ENCODE measurements at regions not wholly inside any gene's neighbourhood (a gene's known extent, or its start where the extent isn't known, plus 50 kb on each side); places are given as distances from the start of the nearest gene placed in this dataset.
"Not testable (repeated sequence)": the region's sequence is repeated elsewhere in the genome, so short reads cannot be mapped to it uniquely, and the experiment has no call there.

DNA sequence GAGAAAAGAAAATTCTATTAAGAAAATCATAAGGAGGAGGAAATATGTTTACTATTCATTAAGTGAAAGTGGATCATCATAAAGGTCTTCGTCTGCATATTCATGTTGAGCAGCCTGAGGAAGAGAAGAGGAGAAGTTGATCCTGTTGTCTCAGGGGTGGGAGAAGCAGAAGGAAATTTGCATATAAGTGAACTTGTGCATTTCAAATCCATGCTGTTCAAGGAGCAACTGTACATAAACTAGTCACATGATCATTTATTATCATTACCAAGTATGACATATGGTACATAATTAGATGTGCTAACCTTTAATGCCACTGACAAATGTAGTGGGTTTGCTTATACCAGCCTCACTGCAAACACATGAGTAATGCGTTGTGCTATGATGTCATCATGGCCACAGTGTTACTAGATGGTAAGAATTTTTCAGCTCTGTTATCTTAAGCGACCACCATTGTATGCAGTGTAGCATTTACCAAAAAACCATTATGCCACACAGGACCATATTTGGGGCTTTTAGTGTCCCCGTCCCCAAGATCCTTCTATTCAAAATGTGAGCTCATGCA is 976.9 kb downstream of the TUBA3C start:
- TF ChIP-seq, protein P1, sequence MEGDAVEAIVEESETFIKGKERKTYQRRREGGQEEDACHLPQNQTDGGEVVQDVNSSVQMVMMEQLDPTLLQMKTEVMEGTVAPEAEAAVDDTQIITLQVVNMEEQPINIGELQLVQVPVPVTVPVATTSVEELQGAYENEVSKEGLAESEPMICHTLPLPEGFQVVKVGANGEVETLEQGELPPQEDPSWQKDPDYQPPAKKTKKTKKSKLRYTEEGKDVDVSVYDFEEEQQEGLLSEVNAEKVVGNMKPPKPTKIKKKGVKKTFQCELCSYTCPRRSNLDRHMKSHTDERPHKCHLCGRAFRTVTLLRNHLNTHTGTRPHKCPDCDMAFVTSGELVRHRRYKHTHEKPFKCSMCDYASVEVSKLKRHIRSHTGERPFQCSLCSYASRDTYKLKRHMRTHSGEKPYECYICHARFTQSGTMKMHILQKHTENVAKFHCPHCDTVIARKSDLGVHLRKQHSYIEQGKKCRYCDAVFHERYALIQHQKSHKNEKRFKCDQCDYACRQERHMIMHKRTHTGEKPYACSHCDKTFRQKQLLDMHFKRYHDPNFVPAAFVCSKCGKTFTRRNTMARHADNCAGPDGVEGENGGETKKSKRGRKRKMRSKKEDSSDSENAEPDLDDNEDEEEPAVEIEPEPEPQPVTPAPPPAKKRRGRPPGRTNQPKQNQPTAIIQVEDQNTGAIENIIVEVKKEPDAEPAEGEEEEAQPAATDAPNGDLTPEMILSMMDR (conservative IDR thresholded peaks at IDR 0.05; ENCODE audit: low read depth in 2 of 2), result not testable (repeated sequence)
- TF ChIP-seq ZNF114 (CRISPR knock-in tag; IDR thresholded peaks at IDR 0.05); EZH2 (IDR thresholded peaks at IDR 0.05; ENCODE audit: low read depth, unreplicated experiment); EZH2phosphoT487 (IDR thresholded peaks at IDR 0.05; ENCODE audit: unreplicated experiment); CREB1 (CRISPR knock-in tag; IDR thresholded peaks at IDR 0.05; ENCODE audit: low read depth); POLR2AphosphoS5 (IDR thresholded peaks at IDR 0.05; ENCODE audit: low read depth); JUNB (IDR thresholded peaks at IDR 0.05; ENCODE audit: unreplicated experiment); STAT1 (IDR thresholded peaks at IDR 0.05; ENCODE audit: unreplicated experiment); NANOG (IDR thresholded peaks at IDR 0.05; ENCODE audit: borderline replicate concordance); ZNF331 (CRISPR knock-in tag; IDR thresholded peaks at IDR 0.05; ENCODE audit: low read depth): not testable (repeated sequence)
- TF ChIP-seq, protein P2, sequence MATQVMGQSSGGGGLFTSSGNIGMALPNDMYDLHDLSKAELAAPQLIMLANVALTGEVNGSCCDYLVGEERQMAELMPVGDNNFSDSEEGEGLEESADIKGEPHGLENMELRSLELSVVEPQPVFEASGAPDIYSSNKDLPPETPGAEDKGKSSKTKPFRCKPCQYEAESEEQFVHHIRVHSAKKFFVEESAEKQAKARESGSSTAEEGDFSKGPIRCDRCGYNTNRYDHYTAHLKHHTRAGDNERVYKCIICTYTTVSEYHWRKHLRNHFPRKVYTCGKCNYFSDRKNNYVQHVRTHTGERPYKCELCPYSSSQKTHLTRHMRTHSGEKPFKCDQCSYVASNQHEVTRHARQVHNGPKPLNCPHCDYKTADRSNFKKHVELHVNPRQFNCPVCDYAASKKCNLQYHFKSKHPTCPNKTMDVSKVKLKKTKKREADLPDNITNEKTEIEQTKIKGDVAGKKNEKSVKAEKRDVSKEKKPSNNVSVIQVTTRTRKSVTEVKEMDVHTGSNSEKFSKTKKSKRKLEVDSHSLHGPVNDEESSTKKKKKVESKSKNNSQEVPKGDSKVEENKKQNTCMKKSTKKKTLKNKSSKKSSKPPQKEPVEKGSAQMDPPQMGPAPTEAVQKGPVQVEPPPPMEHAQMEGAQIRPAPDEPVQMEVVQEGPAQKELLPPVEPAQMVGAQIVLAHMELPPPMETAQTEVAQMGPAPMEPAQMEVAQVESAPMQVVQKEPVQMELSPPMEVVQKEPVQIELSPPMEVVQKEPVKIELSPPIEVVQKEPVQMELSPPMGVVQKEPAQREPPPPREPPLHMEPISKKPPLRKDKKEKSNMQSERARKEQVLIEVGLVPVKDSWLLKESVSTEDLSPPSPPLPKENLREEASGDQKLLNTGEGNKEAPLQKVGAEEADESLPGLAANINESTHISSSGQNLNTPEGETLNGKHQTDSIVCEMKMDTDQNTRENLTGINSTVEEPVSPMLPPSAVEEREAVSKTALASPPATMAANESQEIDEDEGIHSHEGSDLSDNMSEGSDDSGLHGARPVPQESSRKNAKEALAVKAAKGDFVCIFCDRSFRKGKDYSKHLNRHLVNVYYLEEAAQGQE (IDR thresholded peaks at IDR 0.05; ENCODE audit: unreplicated experiment), result not testable (repeated sequence)
- TF ChIP-seq, protein P3, sequence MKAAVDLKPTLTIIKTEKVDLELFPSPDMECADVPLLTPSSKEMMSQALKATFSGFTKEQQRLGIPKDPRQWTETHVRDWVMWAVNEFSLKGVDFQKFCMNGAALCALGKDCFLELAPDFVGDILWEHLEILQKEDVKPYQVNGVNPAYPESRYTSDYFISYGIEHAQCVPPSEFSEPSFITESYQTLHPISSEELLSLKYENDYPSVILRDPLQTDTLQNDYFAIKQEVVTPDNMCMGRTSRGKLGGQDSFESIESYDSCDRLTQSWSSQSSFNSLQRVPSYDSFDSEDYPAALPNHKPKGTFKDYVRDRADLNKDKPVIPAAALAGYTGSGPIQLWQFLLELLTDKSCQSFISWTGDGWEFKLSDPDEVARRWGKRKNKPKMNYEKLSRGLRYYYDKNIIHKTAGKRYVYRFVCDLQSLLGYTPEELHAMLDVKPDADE (IDR thresholded peaks at IDR 0.05), result not testable (repeated sequence)
- TF ChIP-seq, protein P4, sequence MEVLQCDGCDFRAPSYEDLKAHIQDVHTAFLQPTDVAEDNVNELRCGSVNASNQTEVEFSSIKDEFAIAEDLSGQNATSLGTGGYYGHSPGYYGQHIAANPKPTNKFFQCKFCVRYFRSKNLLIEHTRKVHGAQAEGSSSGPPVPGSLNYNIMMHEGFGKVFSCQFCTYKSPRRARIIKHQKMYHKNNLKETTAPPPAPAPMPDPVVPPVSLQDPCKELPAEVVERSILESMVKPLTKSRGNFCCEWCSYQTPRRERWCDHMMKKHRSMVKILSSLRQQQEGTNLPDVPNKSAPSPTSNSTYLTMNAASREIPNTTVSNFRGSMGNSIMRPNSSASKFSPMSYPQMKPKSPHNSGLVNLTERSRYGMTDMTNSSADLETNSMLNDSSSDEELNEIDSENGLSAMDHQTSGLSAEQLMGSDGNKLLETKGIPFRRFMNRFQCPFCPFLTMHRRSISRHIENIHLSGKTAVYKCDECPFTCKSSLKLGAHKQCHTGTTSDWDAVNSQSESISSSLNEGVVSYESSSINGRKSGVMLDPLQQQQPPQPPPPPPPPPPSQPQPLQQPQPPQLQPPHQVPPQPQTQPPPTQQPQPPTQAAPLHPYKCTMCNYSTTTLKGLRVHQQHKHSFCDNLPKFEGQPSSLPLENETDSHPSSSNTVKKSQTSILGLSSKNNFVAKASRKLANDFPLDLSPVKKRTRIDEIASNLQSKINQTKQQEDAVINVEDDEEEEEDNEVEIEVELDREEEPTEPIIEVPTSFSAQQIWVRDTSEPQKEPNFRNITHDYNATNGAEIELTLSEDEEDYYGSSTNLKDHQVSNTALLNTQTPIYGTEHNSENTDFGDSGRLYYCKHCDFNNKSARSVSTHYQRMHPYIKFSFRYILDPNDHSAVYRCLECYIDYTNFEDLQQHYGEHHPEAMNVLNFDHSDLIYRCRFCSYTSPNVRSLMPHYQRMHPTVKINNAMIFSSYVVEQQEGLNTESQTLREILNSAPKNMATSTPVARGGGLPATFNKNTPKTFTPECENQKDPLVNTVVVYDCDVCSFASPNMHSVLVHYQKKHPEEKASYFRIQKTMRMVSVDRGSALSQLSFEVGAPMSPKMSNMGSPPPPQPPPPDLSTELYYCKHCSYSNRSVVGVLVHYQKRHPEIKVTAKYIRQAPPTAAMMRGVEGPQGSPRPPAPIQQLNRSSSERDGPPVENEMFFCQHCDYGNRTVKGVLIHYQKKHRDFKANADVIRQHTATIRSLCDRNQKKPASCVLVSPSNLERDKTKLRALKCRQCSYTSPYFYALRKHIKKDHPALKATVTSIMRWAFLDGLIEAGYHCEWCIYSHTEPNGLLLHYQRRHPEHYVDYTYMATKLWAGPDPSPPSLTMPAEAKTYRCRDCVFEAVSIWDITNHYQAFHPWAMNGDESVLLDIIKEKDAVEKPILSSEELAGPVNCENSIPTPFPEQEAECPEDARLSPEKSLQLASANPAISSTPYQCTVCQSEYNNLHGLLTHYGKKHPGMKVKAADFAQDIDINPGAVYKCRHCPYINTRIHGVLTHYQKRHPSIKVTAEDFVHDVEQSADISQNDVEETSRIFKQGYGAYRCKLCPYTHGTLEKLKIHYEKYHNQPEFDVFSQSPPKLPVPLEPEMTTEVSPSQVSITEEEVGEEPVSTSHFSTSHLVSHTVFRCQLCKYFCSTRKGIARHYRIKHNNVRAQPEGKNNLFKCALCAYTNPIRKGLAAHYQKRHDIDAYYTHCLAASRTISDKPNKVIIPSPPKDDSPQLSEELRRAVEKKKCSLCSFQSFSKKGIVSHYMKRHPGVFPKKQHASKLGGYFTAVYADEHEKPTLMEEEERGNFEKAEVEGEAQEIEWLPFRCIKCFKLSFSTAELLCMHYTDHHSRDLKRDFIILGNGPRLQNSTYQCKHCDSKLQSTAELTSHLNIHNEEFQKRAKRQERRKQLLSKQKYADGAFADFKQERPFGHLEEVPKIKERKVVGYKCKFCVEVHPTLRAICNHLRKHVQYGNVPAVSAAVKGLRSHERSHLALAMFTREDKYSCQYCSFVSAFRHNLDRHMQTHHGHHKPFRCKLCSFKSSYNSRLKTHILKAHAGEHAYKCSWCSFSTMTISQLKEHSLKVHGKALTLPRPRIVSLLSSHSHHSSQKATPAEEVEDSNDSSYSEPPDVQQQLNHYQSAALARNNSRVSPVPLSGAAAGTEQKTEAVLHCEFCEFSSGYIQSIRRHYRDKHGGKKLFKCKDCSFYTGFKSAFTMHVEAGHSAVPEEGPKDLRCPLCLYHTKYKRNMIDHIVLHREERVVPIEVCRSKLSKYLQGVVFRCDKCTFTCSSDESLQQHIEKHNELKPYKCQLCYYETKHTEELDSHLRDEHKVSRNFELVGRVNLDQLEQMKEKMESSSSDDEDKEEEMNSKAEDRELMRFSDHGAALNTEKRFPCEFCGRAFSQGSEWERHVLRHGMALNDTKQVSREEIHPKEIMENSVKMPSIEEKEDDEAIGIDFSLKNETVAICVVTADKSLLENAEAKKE (CRISPR knock-in tag; IDR thresholded peaks at IDR 0.05), result not testable (repeated sequence)
